Neural progenitor cell (in vitro differentiated cells): ENCODE measurements at regions not wholly inside any gene's neighbourhood (a gene's known extent, or its start where the extent isn't known, plus 50 kb on each side); places are given as distances from the start of the nearest gene placed in this dataset.

ENCODE experiments used
- CTCF ChIP-seq: fragments of 200-600 bp; sonication (generic); IDR thresholded peaks from 2 replicates; pipeline ENCODE4 v1.5.1; 2017; ENCODE audit warnings: antibody characterized with exemption, mild to moderate bottlenecking
- EZH2 ChIP-seq: fragments of 200-600 bp; sonication (generic); IDR thresholded peaks from 2 replicates; pipeline ENCODE4 v1.6.1; 2017; ENCODE audit warnings: antibody characterized with exemption, mild to moderate bottlenecking, moderate library complexity
- EZH2phosphoT487 ChIP-seq: fragments of 200-600 bp; sonication (generic); IDR thresholded peaks from 2 replicates; pipeline ENCODE4 v1.6.1; 2017; ENCODE audit warnings: antibody characterized with exemption

GRCh38 chr4:119688446-119688845, 59.8 kb upstream of the PDE5A start:
- no peak for TF ChIP-seq CTCF
- TF ChIP-seq EZH2: no peak
- no peak for TF ChIP-seq EZH2phosphoT487
